ENCODE measurements at regions not wholly inside any gene's neighbourhood (a gene's known extent, or its start where the extent isn't known, plus 50 kb on each side); places are given as distances from the start of the nearest gene placed in this dataset.

DNA sequence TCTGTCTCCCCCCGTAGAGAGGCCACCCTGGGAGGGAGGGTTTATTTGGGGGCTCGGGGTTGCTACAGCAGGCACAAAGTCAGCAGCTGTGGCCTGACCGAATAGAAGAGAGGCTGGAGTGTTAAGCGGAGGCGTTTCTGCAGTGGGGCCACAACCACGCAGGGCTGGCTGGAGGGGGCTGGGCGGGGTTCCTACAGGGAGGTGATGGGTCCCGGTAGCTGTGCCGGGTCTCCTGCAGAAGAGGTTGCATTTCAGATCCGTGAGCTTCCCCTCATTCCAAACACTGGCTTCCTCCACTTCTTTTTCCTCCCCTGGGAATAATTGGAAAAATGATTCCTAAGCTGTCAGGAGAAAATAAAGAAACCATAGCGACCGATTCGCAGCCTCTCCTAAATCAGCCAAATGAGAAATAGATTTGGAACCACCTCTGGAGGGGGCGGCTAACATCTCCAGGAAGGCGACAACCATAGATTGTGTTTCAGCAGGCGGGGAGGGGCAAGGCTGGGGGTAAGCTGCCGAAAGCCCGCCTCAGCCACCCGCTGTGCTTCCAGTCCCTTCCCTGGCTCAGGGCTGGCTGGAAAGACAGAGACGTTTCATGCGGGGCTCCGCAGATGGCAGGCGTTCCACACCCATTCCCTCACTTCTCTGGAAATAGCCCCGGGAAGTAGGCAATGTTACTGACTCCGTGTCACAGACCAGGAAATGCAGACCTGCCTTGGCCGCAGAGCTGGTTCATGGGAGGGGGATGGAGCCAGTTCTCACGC is 85.6 kb upstream of the TAF1B start:
- no peak for DNase-seq

DNA sequence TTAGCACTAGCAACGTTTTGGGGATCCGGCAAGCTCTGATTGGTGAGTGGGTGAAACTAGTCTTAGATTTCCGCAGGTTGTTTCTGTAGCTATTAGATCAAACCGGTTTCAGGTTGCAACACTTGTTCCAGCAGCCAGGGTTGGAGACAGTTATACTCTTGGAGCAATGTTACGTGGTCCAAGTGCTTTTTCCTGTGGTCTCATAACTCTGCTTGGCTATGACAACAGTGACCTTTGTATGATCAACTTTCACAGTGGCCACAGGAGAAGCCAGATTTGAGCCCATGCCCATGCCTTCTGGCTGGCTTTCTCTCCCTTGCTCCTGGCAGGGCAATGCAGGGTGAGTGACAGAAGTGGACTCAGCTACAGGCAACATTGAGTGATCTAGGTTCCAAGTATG is 84.5 kb upstream of the TAF1B start:
- DNase-seq, result no peak

- DNase-seq, result no peak
Measured at GRCh38 chr2:9760069-9760901, 83.0 kb upstream of the TAF1B start.

- no peak for DNase-seq
Measured at GRCh38 chr2:9760902-9761228, 82.4 kb upstream of the TAF1B start.

GRCh38 chr2:9761577-9761976 is 81.7 kb upstream of the TAF1B start:
- no peak for DNase-seq

GRCh38 chr2:9762164-9762563 is 81.1 kb upstream of the TAF1B start:
- DNase-seq, result no peak

DNA sequence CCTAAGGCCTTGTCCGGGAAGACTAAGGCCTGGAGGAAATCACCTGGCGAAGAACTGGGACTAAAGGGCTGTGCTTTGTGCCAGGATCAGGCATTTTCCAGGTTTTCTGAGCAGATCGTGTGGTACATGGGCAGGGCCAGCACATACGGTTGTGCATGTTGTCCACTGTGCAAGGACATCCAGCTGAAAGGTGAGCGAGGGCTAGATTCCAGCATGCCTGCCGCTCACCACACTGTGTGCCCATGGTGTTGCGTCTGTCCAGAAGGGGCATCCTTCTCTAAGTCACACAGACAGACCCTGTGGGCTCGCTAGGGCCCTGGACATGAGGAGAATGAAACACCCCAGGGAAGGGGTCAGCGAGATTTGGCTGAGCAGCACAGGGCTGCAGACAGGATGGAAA is 80.3 kb upstream of the TAF1B start:
- DNase-seq, result no peak

GRCh38 chr2:9763356-9764152 is 79.7 kb upstream of the TAF1B start:
- peak; percentile 58 to 71 for DNase-seq

DNA sequence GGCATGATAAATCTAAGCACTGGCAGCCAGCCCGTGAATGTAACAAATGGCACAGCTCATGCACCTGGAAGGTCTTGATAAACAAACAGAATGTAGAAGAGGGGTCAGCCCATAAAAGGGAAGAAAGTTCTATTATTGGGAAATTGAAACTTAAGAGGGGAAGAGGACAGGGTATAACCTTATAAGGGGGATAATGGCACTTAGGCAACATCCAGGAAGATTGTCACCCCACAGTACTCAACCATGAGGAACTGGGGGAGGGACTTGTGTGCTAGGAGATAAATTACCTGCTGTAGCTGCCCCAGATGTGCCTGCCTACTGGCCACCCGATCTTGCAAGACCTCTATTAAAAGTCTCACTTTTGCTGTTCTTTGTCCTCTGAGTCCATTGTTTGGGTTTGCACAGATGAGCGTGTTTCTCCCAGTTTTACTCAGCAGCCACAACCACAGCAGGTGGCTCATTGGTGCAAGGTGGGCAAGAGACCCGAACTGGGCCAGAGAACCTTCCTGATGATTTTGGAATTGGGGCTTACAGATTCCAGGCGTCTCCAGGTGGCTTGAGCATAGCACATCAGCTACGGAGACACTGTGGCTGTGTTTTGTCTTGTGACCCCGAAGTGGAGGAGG is 79.0 kb upstream of the TAF1B start:
- DNase-seq, result no peak

- no peak for DNase-seq
Measured at GRCh38 chr2:9765611-9766531, 77.4 kb upstream of the TAF1B start.

DNA sequence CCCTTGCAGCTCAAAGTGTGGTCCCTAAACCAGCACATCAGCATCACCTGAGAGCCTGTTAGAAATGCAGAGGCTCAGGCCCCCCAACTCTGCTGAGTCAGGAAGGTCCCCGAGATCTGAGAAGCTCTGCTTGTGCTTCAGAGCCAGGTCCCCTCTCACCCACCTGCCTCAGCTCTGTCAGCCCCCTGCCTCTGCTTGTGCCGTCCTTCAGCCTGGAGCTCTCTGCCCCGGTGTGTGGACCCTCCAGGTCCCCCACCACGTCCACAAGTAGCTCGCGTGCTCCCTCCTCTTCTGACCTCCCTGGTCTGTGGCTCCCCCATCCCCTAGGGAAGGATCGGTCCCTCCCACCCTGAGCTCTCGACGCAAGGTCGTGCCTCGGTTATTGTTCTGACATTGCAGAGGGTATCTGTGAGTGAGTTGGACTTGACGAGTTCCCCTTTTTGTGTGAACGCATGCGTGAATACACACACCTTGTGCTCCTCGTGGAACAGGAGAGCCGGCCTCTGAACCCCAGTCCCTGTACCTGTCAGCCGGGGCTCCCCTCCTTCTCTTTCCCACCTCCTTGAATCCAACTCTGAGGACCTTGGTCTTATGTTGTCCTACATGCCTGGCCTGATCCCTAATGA is 75.5 kb upstream of the TAF1B start:
- DNase-seq, result no peak

DNA sequence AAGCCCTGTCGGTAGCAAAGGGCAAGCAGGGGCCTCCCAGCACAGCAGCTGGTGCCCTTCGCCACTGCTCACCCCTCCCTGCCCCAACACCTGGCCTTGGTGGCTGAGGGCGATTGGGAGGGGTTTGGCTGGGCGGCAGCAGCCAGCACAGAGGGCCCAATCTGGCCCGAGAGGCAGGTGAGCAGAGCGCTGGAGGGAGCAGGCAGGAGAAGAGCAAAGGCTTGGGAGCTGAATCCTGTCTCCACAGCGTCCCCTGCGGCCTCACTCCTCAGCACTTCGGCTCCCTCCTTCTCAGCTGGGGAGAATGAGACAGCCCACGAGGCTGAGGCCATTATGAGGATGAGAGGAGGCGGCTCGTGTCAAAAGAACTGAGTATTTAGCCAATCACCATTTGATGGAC is 74.9 kb upstream of the TAF1B start:
- DNase-seq, result peak; percentile 94

GRCh38 chr2:9769171-9770005 is 73.9 kb upstream of the TAF1B start:
- DNase-seq, result peak; percentile 48 to 57

GRCh38 chr2:9770006-9770307 is 73.3 kb upstream of the TAF1B start:
- no peak for DNase-seq

DNA sequence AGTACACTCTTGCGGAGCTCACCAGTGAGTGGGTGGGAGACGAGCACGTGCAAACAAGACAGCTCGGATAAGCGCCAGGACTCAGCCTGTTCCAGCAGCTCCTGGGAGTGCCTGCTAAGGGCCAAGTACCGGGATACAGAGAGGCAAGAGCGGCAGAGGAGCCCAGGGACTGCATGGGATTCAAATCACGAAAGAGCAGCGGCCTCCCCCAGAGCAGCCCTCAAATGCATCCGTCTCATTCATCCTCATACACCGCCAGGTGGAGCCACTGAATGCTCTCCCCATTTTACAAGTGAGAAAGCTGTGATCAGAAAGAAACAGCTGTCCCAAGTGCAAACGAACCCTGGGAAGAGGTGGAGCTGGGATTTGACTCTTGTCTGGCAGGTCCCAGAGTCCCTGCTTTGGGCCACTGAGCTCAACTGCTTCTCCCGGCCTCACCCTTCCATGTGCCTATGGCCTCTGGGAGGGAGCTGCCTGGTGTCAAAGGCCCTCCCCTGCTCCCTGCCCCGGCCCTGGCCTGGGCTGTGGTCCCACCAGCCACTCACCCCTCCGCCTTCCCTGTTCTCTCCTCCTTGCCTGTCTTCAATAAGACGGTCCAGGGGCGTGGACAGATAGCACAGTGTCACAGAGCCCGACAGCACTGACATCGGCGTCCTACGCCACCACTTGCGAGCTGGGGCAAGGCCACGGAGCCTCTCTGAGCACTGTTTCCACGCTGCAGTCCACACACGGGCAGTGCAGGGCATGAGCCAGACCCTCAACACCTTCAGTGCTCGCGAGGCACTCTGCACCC is 72.8 kb upstream of the TAF1B start:
- peak; percentile 89 to 90 for DNase-seq

- no peak for DNase-seq
Measured at GRCh38 chr2:9771101-9771449, 72.2 kb upstream of the TAF1B start.

DNA sequence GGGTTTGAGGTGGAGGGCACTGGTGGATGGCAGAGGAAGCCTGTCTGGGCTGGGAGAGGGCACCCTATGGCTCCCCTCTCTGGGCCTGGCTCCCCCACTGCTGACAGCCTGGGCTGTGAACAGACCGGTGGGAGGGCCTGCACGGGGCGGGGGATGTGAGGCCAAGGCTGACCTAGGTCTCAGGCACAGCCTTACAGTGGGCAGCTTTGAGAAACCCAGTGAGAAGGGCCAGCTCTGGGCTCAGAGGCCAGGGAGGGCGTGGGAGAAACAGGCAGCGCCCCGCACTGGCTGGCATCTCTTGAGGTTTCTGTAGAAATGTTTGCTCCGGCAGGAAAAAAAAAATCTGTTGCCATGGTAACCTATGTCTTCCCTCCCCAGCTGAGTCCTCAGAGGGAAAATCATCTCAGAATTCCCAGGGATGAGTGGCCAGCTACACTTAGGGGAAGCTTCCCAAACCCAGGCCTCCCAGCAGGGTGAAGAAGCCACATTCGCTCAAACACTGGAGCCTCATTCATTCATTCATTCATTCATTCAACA is 71.7 kb upstream of the TAF1B start:
- no peak for DNase-seq

GRCh38 chr2:9772035-9772998 is 71.0 kb upstream of the TAF1B start:
- DNase-seq, result no peak
